Ammon's horn (tissue), 1 donor: ENCODE measurements at regions not wholly inside any gene's neighbourhood (a gene's known extent, or its start where the extent isn't known, plus 50 kb on each side); places are given as distances from the start of the nearest gene placed in this dataset.
A peak's percentile ranks its signal among the peaks of the same experiment; 100 is the strongest.

Experiments used
- DNase-seq: peaks from one replicate; pipeline ENCODE4 v3.0.0-alpha.2; 2016; ENCODE audit warnings: low spot score

DNA sequence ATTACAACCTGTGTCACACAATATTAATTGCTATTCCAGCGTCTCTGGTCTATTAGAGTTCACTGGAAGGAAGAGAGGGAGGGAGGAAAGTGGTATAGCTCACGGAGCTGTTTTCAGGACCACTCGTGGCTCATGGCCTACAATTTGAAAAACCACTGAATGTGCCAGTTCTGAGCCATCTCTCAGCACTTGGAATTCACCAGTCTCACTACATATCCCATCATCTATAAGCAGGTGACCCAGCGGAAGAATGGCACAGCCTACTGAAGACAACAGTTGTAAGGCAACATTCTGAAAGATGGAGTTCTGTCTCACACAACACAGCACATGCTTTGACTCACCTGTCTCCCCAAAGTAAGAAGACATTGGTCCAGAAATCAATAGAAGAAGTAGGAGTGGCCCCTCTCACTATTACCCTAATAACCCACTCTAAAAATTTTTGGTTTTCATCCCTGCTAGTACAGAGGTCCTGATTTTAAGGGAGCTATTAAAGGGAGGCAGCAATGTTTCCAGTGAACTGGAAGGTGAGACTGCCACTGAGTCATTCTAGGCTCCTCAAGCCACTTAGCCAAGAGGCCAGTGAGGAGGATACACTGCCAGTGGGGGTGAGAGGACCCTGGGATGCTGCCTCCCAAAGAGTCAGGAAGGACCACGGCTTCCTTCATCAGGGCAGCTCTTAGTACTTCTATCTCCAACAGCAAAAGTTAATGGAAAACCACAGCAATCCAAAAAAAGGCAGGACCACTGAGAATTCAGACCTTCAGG lies 50.0 kb upstream of the DOCK9 start:
- DNase-seq = no peak

DNA sequence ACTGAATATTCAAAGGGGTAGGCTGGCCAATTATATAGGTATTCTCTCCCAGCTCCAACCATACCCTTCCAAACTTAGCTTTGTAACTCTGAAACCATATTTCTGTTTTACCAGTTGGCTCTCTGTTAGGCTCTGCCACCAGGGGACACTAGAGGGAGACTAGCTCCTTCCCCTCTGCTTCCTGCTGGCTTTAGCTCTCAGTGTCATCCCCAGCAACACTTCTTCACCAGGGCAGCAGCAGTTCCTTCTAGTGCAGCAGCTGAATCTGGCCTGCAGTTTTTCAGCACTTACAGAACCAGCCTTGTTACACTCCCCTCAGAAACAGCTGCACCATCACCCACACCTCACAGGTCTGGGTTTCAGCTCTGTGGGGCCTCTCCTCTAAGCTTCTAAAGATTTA lies 51.0 kb upstream of the DOCK9 start:
- no peak for DNase-seq

DNA sequence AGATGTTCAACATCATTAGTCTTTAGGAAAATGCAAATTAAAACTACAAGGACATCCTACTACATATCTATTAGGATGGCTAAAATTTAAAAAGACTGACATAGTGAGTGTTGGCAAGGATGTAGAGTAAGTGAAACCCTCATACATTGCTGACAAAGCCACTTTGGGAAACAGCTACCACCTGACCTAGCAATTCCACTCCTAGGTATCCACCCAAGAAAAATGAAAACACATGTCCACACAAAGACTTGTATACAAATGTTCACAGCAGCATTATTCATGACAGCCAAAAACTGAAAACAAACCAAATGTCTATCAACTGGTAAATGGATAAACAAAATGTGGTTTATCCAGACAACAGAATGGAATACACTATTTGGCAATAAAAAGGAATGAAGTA lies 51.7 kb upstream of the DOCK9 start:
- DNase-seq = no peak

DNA sequence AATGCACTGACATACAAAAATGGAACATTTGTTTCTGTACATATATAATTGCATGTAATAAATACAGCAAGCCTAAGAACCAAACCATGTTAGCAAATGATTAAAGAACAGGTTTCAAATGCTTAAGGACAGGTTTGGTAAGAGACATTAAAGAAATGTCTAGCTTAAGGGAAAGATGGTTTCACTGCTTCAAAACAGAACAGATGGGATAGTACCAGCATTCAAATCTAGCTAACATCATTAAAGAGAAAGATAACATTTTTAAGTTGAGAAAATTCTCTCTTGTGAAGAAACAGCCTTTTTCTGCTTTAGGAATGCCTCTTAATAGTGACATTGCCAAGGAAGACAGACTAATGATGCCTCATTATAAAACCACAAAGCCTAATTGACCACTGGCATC lies 52.5 kb upstream of the DOCK9 start:
- no peak for DNase-seq

DNA sequence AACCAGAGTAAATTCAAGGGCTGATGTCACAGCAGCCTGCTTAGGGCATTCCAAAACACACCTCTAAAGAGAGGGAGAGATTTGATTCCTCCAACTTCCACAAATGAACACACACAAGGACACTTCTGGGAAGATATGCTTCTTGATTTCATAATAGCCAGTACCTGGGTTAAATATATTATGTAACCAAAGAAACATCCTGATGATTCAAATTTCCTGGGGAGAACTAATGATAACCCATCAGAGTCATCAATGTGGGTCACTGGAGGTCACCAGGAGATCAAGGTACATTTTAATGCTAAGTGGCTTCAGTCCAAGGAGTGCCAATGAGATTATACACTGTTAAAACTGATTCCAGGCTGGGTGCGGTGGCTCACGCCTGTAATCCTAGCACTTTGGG lies 54.0 kb upstream of the DOCK9 start:
- DNase-seq = no peak

DNA sequence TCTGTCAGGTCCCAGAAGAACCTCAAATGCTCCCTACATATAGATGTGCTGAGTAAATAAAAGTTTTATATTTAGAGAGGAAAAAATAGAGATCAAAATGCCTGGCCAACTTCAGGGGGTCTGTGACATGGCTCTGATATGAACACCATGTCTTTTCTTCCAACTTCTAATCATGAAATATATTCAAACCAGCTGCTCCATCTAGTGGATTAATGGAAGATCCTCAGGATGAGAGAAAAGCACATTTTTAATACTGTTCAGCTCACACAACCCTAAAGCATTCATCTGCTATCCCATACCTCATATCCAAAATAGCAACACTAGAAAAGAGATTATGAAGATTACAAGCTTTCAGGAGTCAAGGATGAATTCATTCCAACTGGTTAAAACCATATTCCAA lies 56.0 kb upstream of the DOCK9 start:
- peak; percentile 50 for DNase-seq

DNA sequence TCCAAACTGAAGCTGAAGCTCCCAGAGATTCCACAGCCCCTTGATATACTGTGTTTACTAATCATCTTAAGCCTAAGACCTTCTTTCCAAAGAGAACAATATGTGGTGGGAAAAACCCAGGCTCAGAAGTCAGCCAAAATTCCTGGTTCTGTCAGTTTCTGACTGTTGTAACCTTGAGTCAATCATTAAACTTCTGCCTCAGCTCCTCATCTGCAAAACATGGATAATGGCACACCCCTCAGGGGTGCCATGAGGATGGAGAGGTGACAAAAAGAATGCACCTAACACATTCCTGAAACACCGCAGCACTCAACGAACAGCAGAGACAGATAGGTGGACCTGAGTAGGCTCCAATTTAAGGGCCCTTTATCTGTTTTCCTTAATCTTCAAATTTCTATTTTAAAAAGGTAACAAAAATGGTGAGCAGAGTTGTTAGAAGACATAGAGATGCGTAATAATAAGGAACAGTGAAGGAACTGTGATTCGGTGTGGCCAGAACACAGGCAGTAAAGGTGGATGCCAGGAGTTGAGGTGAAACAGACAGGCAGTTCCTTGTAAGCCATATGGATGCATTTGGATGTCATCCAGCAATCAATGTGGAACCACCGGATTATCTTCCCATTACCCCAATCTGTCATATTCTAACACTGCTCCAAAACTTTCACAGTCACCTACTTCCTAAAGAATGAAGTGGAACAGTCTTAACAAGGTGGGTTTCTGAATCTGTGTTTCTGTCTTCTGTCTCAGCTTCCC lies 56.6 kb upstream of the DOCK9 start:
- DNase-seq = no peak

DNA sequence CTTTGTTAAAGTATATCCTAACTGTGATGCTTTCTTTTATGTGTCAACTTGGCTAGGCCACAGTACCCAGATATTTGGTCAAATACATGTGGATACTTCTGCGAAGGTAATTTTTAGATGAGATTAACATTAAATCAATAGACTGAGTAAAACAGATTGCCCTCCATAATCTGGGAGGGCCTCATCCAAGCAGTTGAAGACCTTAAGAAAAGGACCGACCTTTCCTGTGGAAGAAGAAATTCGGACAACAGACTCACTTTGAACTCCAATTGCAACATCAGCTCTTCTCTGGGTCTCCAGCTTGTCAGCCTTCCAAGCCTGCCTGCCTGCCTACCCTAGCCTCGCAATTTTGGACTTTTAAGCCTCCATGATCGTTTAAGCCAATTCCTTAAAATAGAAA lies 57.9 kb upstream of the DOCK9 start:
- no peak for DNase-seq

DNA sequence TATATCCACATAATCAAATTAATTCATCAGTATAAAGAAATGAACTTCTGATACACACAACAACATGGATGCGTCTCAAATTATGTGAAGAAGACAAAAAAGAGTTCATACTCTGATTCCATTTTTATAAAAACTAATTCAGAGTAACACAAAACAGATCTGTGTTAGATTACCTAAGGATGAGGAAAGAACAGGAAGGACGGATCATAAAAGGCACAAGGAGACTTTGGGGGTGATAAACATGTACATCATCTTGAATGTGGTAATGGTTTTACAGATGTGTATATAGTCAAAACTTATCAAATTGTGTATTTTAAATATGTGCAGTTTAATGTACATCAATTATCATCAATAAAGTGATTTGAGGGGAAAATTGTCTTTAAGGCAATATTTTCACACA lies 59.9 kb upstream of the DOCK9 start:
- DNase-seq = no peak

DNA sequence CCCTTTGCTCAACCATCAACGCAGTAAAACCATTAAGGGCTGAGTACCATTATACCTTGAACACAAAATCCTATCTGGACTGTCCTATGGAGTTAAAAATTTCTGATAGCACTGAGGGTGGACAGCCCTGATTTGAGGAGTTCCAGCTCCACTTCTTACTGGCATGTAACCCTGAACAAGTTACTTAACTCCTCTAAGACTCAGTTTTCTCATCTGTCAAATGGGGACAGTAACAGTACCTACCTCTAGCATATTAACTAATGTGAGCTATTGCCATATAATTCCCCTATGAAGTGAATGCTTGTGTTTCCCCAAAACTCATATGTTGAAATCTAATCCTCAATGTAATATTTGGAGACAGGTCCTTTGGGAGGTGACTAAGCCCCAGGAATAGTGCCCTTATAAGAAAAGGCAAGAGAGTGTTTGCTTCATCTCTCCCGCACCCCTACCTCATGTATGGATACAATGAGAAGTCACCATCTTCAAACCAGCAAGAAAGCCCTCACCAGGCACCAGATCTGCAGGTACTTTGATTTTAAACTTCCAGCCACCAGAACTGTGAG lies 61.9 kb upstream of the DOCK9 start:
- no peak for DNase-seq

DNA sequence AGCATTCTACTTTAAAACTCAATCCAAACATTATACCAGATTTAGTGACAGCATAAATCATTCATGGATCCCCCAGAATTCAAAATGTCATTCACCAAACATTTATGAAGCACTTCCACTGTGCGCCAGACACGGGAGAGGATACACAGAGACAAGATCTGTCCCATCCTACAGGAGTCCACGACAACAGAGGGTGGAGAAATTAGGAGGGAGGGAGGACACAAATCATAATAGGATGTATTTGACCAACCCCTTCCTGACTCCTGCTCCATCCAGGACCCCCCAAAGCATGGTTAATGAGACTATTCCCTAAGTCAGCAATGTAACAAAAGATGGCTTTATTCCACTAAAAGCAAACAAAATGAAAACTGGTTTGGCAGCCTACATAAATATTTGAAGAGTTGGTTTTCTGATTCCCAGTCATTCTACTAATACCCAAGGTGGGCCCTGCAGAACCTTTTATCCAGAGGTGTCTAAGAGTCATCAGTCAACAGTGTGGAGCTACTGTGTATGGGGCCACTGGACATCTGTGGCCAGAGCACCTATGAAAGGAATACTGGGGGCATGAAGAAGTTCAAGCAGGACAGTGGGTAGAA lies 62.8 kb upstream of the DOCK9 start:
- DNase-seq = no peak

DNA sequence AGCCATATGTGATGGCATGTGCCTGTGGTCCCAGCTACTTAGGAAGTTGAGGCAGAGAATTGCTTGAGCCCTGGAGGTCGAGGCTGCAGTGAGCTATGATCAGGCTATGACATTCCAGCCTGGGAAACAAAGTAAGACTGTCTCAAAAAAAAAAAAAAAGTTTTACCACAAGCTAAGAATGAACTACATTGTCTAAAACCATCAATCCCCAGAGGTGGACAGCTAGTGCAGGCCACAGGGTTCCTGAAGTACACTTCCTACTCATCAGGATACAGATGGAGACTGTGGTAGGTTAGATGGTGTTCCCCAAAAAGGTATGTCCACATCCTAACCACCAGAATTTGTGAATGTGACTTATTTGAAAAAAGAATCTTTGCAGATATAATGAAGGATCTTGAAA lies 63.5 kb upstream of the DOCK9 start:
- no peak for DNase-seq

DNA sequence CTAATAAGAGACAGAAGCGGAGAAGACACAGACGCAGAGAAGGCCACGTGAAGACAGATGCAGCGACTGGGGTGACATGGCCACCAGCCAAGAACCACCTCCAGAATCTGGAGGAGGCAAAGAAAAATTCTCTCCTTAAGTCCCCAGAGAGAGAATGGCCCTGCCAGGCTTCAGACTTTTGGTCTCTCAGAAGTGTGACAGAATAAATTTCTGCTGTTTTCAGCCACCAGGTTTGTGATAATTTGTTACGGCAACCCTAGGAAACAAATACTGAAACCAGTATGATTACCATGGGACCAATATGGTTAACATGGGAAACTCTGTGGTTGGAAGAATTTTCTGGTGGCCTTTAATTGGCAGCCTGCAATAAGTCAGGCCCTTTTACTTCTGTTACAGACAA lies 63.9 kb upstream of the DOCK9 start:
- DNase-seq = no peak

DNA sequence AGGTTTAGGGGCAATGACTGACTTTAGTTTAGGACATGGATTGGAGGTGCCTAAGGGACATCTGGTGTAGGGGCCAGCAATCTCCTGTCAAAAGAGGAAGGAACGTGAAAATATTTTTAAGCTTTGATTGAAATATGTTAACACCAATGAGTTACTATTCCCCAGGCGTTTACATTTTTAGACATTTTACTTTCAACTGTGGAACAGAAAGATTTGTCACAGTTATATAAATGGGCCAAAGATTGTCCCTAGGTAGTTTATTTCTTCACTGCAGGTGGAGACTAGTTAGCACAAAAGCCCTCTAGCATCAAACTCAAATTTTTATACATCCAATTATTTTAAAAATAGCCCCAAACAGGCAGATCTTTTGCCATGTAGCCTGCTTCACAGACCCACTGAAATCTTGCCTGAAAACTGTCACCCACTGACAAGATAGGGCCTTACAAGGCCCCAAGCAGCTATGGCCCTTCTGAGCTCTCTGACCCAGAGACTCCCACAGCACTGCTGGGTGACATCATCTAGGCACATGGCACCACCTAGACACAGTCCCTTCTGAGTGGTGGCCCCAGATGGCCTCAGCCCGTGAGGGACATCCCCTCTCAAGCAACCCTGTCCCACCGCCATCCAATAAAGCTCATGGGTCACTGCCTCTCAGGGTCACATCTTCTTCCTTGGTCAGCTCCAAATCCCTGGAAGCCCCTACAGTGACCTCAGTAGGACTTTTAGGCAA lies 64.8 kb upstream of the DOCK9 start:
- no peak for DNase-seq

DNA sequence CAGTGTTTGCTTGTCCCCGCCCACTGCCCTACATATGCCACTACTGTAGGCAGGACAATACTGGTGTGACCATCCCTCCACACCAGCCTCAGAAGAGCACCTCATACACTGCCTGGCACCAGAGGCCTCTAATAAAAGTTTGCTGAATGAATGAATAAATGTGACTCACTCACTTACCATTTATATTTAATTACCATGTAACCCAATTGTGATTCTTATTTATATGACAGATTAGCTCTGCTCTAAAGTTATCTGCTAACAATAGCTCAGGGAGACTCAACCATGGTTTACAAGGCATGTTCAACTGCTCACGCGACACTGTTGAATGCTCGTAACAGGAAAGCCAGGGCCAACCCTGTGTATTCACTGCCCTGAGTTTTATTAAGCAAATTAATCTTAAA lies 66.0 kb upstream of the DOCK9 start:
- DNase-seq = no peak

DNA sequence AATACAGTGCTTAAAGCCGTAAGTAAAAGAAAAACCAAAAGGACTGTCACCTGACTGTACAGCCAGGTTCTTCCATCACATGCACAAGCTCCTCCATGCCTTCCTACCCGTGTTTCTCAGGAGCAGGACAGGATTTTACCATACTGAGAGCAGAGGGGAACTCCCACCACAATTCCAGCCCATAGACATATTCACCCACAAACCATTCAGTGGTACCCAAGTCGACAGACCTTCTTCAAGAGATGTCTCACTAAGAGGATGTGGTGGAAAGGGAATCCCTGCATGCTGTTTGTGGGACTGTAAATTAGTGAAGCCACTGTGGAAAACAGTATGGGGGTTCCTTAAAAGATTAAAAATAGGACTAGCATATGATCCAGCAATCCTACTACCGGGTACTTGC lies 66.9 kb upstream of the DOCK9 start:
- DNase-seq = no peak

DNA sequence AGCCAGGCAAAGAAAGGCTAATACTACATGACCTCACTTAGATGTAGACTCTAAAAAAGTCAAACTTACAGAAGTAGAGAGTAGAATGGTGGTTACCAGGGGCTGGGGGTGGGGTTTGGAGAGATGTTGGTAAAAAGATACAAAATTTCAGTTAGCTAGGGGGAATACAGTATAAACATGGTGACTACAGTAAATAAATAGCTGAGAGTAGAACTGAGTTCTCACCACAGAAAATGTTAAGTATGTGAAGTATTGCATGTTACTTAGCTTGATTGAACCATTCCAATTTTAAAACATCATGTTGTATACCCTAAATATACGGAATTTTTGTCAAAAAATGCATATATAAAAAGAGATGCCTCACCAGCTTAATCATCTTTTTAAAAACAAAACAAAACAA lies 67.5 kb upstream of the DOCK9 start:
- no peak for DNase-seq

DNA sequence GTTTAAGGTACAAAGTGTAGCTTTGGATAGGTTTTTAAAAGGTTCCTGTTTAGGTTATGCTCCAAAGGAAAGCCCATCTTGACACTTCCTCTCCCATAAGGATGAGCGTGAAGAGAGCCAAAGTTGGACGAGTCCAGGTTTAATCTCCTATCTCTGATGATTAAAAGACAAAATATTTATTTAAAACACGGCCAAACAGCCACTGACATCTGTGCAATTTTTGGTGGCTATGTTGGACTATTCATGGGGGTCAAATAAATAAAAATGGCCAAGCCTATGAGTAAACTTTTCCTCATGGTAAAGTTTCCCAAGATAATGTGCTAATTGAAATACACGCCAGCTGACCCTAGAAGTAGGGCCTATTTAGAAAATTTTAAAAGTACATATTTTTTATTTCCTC lies 69.0 kb upstream of the DOCK9 start:
- DNase-seq = no peak

DNA sequence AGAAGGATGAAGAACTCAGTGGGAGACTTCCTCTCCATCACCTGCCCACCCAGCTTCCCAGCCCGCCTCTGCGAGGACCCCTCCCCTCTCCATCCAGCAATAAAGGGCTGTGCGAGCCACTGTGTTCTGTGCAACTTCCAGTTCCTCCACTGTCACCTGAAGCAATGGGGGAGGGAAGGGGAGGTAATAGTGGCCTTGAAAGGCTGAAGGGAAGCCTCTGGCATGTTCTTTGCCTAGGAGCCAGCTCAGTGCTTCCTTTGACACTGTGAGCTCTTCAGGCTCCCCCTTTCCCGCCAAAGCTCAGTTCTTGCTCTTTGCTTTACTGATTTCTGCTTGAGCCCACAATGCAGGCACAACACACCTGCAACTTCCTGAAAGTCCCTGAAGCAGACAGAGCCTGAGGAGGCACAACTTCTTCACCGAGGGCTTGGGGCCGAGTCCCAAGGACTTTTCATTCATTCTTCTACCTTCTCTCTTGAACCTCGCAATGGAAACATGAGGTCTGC lies 73.2 kb upstream of the DOCK9 start:
- DNase-seq = no peak

DNA sequence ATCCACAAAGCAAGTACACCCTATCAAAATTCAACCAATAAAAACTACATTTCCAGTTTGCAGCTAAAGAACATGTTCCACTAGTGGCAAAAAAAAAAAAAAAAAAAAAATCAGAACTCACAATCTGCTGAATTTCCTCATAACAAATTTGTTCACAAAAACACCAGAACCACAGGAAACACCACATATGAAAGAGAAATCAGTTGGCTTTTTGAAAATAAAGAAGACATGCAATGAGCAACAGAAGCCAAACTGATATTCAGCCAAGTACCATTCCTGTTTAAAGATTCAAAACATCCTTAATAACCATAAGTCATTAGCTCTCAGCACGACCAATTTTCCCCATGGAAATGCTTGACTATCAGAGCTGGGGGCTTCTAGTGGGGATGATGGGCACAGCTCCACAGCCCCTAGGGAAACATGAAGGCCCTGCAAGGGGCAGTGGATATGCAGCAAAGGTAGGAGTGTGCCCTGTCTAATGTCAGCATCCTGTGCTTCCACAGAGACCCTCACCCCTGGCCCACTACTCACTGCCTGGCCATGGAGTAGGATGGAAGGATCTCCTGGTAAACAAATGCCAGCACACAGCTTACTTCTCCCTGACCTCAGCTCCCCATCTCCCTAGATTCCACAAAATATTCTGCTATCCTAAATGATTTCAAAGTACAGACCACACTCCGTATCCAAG lies 74.0 kb upstream of the DOCK9 start:
- no peak for DNase-seq

DNA sequence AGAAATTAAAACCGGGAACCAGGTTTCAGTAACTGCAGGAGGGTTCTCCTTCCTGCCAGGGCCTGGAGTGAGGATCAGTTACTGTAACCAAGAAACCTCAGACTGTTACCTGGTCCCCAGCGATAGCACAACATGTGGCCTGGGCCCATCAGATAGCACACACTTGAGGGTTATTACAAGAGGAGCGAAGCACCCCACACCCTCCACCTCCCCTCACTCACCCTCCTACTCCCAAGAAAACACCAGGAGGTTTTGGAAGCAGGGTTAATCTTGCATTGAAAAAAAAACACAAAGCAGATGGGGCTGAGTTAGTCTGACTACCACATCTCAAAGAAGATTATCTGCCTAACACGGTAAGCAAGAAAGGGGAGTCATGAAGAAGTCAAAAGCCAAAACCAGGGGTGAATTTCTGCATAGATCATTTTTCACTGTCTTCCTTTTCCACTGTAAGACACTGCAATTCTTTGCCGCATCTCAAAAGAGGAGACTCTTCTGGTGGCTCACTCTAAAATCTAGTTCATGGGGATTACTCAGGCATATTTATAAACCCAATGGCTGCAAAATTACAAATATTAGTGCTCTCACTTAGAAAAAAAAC lies 75.9 kb upstream of the DOCK9 start:
- DNase-seq = no peak
